ENCODE measurements at regions not wholly inside any gene's neighbourhood (a gene's known extent, or its start where the extent isn't known, plus 50 kb on each side); places are given as distances from the start of the nearest gene placed in this dataset.

- ChIA-PET CTCF (interaction anchor here (0.6 kb wide), 1 partner anchor 75 kb away, joined by 3 read pairs; no protein-coding TSS in a partner anchor), POLR2A (no interaction called here)
- Histone ChIP-seq H3K4me2 (no peak overlapping the region), H3F3A (replicated peaks; ENCODE audit: insufficient read depth) (no peaks in the 10 kb centered on the region), H3K4me3 (ENCODE audit: low read depth in 2 of 2, low read length in 1 of 2) (no peak overlapping the region), H3K79me2 (ENCODE audit: insufficient read depth) (no peaks in the 10 kb centered on the region), H3K27ac (ENCODE audit: low read depth in 2 of 2, low read length in 1 of 2) (no peak overlapping the region), H3K9me2 (no peaks in the 10 kb centered on the region), H3K27me3 (ENCODE audit: insufficient read depth) (no peaks in the 10 kb centered on the region), H4K20me1 (ENCODE audit: insufficient read depth) (no peaks in the 10 kb centered on the region), H2AFZ (ENCODE audit: low read depth) (no peak overlapping the region), H3K9ac (no peak overlapping the region), H3K9me3 (no peaks in the 10 kb centered on the region), H3K36me3 (replicated peaks in 1 of 2; ENCODE audit: control insufficient read depth in 1 of 2, insufficient read depth in 2 of 2, low read length in 1 of 2) (no peaks in the 10 kb centered on the region), H3K4me1 (ENCODE audit: control insufficient read depth in 1 of 2, insufficient read depth in 2 of 2, low read depth in 1 of 2, low read length in 1 of 2) (no peaks in the 10 kb centered on the region)
- no peak for TF ChIP-seq SIN3A (IDR thresholded peaks at IDR 0.05; ENCODE audit: borderline replicate concordance, low read depth, low read length)
- TF ChIP-seq TEAD4 (IDR thresholded peaks at IDR 0.05; ENCODE audit: borderline replicate concordance, insufficient read depth): no peak
- TF ChIP-seq TCF12 (IDR thresholded peaks at IDR 0.05): no peak
- no peak for TF ChIP-seq EP300 (IDR thresholded peaks at IDR 0.05; ENCODE audit: borderline replicate concordance in 1 of 2, low read depth in 1 of 2, low read length in 1 of 2)
- no peak for TF ChIP-seq RXRA (IDR thresholded peaks at IDR 0.05; ENCODE audit: borderline replicate concordance, low read depth)
- no peak for TF ChIP-seq IRF3 (IDR thresholded peaks at IDR 0.05; ENCODE audit: low read depth, low read length)
- no peak for TF ChIP-seq MAX (IDR thresholded peaks at IDR 0.05; ENCODE audit: low read depth)
- no peak for TF ChIP-seq CHD2 (IDR thresholded peaks at IDR 0.05; ENCODE audit: low read length, partially characterized antibody)
- no peak for TF ChIP-seq PBX3 (IDR thresholded peaks at IDR 0.05)
- no peak for TF ChIP-seq NRF1 (IDR thresholded peaks at IDR 0.05; ENCODE audit: low read depth, low read length)
- no peak for TF ChIP-seq POLR2AphosphoS5 (IDR thresholded peaks at IDR 0.05; ENCODE audit: low read depth, low read length)
- no peak for TF ChIP-seq GATA2 (CRISPR knock-in tag; IDR thresholded peaks at IDR 0.05)
- no peak for TF ChIP-seq JUND (IDR thresholded peaks at IDR 0.05)
- no peak for TF ChIP-seq ZBTB33 (IDR thresholded peaks at IDR 0.05; ENCODE audit: borderline replicate concordance, low read depth)
- TF ChIP-seq FOSL2 (IDR thresholded peaks at IDR 0.05; ENCODE audit: borderline replicate concordance, low read depth): no peak
- 73% methylated on average over 2 of the region's 2 CpGs for WGBS (ENCODE audit: low lambda C conversion rate)
- no peak for DNase-seq
Measured at GRCh38 chr3:134105876-134106556, 76.3 kb upstream of the SLCO2A1 start.

Measured in SK-N-SH (cell line).